Activated CD4-positive, alpha-beta T cell treated with anti-CD3 and anti-CD28 coated beads, Interleukin-10, Interleukin-2, amounts not matched to agents 100 ng/mL and 50 ng/mL, durations not matched to agents 16 hours and 8 hours (primary cell): ENCODE measurements at regions not wholly inside any gene's neighbourhood (a gene's known extent, or its start where the extent isn't known, plus 50 kb on each side); places are given as distances from the start of the nearest gene placed in this dataset.

Experiments used
- DNase-seq: peaks from one replicate; pipeline ENCODE4 v3.0.0-alpha.2; 2020

DNA sequence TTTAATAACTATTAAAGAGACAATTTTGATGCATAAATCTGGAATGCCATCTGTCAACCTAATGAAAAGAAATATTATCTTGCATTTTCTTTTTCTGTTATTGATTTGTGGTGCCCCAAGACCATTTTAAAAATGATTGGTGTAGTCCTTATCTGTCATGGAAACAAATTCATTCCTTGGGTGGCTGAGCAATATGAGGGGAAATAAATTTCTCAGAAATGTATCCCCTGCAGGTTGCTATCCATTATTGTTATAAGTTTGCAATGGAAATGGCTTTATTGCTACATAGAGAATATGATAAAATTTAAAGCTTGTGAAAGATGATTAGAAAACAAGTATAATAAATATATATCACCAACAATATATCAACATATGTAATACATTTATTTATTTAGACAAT is 607.0 kb downstream of the DNAJB9 start:
- DNase-seq, result no peak

DNA sequence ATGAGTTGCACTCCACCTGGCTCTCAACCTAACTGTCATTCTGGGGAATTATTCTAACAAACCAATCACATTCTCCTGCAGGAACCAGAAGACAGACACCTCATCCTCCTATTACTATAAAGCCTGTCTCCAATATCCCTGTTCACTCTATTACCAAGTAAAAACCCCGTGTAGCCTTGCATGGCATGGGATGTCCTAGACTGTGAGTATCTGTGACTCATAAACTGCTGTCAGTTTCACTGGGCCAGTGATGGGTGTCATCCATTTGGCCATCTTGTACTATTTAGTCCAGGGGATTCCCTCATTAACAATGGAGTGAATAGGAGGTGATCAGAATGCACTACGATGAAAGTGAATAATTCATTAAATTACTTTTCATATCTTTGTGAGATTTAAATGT is 608.7 kb downstream of the DNAJB9 start:
- DNase-seq, result no peak

DNA sequence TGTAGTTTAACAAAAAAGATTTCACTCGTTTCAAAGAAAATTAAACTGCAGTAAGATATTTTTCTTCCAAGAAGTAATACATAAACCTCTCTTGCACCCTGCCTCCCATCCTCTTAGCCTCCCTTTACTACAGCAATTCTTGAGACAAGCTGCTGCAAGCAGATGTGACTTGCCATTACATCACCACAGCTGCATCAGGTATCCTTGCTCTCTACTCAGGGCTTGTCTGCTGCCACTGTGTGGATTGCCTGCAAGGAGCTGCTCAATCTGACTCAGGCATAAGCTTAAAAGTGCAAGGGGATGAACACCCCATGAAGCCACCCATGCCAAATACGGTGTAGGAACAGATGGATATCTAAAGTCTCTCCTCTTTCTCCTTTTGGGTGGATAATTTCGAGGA is 609.9 kb downstream of the DNAJB9 start:
- DNase-seq, result no peak

DNA sequence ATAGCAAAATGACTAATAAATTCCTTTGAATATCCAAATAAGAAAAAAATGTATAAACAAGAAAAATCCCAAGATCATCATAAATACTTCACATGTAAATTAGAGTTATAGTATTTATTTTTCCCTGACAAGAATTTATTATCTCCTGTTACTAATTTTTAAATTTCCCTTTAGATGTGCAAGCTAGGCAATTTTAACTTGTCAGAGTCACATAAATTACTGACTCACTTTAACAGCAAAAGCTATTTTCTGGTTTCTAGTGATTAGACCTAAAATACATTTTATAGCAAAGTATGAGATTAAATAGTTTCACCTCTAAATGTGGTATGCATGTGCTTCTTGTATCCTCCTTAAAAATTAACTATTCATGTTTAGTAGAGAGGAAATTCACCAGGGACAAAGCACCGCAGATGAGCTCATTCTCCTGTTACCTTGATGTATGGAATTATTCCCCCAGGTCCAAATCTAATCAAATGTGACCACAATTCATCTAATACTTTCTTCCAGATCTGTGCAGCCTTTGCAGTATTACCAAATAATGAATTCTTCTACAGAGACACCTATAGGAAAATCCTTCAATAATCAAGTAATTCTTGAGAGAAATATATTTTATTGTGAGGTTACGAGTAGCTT is 621.2 kb downstream of the DNAJB9 start:
- DNase-seq, result no peak

DNA sequence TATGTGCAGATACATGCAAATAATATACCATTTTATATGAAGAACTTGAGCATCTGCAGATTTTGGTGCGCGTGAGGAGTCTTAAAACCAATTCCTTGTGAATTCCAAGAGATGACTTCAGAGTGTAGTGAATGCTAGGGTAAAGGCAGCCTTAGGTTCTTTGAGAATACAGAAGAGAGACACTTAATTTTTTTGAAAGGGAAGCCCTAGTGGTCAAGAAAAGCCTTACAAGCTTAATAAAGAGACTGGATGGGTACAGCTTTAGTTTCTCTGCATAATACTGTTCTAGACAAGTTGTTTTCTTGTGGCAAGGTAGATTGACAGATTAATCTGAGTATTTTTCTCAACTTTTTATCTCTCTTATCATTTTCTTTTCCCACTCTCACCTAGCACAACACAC is 636.5 kb downstream of the DNAJB9 start:
- DNase-seq, result no peak

DNA sequence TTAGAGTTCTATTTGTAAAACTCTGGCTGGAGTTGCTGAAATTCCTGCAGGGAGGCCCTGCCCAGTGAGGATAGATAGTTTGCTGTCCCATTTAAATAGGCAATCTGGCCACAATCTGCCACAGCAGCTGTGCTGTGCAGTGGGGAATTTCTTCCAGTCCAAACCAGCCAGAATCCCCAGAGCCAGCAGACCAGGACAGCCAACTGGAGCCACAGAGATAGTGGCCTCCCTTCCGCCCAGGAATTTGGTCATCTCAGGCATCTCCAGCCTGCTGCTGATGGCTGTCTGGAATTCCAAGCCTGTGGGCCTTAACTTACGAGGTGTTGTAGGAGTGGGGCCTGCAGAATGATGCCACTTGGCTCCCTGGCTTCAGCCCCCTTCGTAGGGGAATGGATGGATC is 643.4 kb downstream of the DNAJB9 start:
- DNase-seq, result no peak

DNA sequence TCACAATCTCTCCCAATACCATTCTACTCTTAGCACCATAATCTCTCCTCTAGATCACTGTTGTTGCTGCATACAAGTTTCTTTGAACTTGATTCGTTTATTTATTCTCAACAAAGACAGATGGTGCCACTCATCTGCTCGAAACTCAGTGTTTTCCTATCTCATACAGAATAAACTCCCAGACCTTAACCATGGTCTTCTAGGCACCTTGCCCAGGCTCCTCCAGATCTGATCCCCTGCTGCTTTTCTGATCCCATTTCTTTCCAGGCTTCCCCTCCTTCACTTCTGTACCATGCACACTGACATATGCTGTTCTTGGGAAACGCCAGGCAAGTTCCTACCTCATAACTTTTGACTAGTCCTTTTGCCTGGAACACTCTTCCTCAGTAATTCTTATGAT is 645.7 kb downstream of the DNAJB9 start:
- no peak for DNase-seq

DNA sequence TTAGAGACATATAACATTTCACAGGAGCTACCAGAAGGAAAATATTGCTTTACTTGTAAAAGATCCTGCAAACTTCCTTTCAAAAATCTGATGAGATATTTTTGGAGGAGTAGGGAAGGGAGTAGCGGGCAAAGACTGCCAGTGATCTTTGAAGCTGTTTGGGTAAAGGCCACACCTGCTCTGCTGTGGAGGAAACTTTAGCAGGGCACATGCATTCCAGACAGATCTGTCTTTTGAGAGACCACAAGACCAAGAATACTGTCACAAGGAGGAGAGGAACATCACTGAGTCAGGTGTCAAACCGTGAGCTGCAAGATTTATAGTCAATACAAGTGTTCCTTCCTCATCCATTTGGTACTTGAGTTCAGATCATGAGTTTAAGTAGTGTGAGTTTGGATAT is 654.4 kb downstream of the DNAJB9 start:
- DNase-seq, result no peak

DNA sequence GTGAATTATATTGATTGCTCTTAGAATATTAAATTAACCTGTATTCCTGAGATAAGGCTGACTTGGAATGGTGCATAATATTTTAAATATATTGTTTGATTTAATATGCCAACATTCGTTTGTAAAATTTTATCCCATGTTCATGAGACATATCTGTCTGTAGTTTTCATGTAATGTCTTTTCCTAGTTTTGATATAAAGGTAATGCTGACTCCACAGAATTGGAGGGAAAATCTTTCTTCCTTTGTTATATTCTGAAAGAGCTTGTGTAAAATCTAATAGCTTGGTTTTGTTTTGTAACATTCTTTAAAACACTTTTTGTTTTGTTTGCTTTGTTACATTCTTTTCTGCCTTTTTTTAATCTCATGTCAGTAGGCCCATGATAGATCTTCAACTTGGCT is 657.0 kb downstream of the DNAJB9 start:
- DNase-seq, result no peak

DNA sequence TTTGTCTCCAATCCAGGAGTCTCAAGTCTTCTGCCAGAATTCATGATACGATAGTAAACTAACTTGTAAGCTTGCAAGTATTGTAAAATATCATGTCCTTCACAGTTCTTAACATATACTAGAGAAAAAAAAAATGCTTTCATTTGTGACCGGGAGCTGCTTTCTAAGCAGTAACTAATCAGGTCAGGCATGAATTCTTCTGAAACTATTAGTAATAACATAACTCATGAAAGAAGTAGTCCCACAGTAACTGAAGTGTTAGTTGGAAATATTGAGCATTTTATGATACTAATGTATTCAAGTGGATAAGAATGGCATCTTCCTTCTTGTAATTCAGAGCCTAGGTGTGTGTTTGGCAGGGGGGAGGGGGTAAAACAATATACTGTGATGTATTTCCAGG is 665.6 kb downstream of the DNAJB9 start:
- DNase-seq, result no peak

DNA sequence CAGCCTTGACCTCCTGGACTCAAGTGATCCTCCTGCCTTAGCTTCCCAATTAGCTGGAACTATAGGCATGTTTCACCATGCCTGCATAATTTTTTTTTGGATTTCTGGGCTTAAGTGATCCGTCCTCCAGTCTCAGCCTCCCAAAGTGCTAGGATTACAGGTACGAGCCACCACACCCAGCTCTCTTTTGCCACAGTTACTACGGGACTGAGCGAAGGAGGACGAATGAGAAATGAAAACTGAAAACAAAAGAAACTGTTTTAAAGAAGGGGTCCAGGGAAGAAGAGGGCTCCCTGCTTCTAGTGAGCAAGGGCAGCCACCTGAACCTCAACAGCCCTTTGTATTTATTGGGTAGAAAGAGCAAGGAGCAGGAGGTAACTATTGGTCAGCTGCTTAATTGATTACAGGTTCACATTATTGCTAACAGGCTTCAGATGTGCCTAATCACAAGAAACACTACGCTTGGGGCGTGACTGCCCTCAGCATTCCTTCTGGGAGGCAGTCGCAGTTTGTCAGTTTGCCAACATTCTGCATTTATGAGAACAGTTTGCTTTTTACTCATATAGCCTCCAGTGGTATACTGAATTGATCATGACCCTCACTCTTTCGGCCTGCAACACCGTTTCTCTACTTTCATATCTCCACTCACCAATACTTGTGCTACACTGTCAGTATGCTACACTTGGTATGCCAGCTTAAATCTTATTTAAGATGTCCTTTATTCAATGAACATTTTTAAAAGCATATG is 676.8 kb downstream of the DNAJB9 start:
- DNase-seq, result no peak

DNA sequence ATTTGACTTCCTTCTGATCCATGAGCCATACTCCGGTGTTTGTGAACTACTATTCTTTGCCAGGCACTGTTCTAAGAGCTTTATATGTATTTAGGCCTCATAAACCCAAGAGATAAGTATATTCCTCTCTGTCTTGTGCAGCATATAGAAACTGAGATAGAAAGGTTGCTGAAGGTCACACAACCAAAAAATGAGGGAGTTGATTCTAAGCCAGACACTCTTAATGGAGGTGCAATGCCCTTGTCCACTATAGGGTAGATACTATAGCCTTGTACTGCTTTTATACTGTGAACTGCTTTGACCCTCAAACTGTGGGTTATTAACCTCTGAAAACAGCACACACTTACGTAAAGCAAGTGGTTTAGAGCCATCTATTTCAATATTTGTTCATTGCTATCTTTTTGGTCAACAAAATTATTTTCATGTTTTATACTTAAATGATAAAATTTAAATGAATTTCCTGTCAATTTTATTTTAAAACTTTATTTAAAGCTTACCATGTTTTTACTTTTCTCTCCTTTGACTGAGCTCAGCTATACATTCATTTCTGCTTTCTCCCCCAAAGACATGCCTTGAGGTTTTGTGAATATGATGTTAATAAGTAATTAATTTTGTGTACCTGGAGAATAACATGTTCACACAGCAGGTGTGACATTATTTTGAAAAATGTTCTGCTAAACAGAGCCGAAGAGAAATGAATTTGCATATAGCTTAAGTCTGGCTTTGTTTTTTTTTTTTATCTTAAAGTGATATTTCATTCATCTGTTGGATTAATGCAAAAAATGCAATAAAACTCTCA is 687.3 kb downstream of the DNAJB9 start:
- DNase-seq, result no peak

DNA sequence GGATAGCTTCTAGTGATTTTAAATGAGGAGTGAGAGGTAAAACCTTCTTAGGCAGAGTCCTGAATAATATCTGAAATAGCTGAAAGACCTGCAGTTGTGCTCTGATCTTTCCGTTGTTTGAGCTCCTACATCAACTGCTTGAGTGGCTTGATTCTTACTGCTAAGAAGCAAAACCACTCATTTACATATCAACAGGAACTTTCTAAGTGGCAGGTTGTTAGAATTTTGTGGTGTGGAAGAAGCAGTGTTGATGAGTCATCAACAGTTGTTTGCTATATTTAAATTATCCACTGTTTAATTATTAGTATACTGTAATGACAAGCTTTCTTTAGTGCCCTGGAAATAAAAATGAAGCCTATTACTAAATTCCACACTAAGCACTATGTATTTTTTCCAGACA is 689.5 kb downstream of the DNAJB9 start:
- no peak for DNase-seq

DNA sequence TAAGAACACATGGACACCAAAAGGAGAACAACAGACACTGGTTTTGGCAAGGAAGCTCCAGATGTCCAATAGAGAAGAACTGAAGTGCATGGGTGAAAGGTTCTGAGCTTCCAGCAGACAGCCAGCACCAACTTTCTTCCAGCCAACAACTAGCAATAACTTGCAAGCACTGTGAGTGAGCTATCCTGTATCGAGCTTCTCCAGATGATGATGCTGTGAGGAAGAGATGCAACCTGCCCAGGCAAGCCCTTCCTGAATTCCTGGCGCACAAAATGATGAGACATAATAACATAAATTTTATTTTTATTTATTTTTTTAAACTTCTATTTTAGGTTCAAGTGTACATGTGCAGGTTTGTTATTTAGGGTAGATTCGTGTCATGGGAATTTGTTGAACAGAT is 692.1 kb downstream of the DNAJB9 start:
- no peak for DNase-seq

DNA sequence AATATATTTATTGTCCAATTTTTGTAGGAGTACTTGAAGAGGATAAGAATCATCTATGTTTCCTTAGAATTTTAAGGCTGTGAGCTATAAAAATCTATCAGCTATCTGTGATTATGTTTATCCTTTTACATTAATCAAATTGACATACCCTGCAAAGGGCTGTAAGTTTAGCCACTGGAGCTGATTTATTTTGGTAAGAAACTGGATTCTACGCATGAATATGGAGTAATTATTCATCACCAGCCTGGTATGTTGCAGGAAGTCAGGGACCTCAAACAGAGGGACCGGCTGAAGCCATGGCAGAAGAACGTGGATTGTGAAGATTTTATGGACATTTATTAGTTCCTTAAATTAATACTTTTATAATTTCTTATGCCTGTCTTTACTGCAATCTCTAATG is 696.9 kb downstream of the DNAJB9 start:
- no peak for DNase-seq

DNA sequence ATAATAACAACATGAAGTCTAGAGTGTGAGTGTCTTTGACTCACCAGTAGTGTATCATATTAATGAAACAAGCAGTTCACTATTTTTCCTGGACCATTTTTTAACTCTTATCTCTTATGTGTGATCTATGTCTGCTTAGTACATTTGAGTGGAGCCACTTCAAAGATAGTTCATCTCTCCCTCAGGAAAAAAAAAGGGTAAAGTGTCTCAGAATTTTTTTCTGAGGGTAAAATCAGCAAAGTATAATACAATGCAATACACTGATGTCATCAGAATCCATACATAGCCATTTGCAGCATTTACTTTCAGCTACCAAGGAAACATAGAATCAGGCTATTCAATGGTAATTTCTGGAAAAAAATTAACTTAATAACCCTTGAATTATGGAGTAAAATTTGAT is 706.7 kb downstream of the DNAJB9 start:
- DNase-seq, result no peak

DNA sequence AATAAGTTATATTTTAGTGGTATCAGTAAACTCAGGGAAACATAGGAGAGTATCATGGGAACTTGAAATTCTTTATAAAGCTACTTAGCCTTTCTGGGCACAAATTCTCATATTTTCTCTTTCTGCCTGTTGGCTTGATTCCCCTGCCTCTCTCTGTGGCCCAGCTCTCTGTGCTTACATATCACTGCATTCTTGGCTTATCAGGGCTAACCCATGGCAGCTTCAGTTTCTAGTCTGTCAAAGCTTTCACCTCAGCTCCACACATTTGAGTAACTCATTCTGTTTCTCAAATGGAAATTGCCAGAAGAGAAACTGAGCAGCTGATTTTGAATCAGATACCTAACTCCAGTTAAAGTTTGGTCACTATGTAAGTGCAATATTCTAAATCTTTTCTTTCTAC is 713.1 kb downstream of the DNAJB9 start:
- DNase-seq, result no peak

DNA sequence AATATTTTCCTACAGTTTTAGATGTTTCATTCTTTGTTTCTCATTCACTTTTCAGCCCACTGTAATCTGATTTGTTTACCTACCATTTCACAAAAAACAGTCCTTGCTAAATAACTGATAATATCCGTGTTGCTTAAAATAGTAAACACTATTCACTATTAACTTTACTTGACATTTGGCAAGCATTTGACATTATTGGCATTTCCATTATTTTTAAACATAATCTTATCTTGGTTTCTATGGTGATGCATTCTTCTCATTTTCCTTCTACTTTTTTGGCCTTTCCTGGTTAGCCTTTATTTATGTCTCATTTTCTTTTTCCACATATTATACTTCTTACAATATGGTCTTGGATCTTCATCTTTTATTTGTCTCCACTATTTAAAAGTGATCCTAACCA is 715.3 kb downstream of the DNAJB9 start:
- no peak for DNase-seq

DNA sequence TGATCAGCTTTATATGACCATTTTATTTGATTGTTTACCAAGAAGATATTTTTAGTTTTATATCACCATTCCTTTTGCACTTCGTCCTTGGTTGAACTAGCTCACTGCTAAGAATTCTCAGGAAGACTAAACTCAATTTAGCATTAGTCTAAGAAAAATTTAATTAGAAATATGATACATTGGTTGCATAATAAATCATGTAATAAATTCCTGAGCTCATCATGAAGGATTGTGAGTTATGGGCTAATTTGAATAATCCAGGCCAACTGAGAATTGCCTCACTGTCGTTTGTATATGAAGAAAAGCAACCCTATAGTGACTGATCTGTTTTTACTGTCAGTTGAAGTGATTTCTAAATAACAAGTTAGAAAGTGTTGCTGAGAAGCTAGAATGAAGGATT is 725.5 kb downstream of the DNAJB9 start:
- DNase-seq, result no peak

DNA sequence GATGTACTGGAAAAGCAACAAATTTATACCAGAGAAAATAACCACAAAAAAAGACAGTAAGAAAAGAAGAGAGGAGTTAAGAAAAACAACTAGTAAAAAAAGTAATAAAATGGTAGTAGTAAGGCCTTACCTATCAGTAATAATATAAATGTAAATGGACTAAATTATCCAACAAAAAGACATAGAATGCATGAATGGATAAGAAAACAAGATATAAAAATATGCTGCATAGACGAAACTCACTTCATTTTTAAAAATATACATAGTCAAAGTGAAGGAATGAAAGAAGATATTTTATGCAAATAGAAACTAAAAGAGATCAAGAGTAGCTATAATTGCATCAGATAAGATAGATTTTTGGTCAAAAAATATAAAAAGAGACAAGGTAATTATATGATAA is 739.1 kb downstream of the DNAJB9 start:
- DNase-seq, result no peak

DNA sequence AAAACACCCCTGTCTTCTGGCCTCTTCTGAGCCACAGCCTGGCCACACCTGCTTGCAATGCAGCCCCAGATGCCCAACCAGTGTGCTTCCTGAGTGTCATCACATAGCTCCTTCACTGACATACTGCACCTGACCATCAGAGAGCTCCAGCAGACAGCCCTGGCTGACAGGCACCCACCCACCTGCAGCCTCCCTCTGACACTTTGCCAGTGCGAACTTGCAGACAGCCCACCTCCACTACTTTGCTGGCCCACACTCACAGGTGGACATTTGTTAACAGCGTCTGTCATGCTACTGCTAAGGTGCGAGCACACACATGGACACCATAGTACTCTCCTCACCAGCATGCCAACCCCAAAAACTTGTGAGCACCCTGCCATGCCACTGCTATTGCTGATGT is 740.1 kb downstream of the DNAJB9 start:
- no peak for DNase-seq

DNA sequence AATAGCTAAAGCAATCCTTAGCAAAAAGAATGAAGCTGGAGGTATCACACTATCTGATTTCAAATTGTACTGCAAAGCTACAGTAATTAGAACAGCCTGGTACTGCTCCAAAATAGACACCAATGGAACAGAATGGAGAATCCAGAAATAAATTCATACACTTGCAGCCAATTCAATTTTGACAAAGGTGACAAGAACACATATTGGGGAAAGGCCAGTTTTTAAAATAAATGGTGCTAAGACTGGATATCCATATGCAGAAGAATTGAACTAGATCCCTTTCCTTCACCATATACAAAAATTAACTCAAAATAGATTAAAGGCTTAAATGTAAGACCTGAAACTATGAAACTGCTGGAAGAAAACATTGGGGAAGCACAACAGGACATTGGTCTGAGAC is 748.5 kb downstream of the DNAJB9 start:
- no peak for DNase-seq

DNA sequence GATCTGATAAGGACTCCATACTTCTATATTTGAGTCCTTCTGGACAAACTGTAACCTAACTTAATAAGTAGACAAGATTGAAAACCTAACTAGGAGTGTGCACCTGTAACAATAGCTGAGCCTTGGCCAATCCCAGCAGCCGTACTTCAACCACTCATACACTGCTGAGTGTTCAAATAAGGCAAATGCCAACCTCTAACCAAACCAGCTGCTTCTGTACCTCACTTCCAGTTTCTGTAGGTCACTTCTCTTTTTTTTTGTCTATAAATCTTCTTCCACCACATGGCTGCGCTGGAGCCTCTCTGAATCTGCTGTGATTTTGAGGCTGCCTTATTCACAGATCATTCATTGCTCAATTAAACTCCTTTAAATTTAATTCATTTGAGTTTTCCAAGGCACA is 753.2 kb downstream of the DNAJB9 start:
- DNase-seq, result no peak

DNA sequence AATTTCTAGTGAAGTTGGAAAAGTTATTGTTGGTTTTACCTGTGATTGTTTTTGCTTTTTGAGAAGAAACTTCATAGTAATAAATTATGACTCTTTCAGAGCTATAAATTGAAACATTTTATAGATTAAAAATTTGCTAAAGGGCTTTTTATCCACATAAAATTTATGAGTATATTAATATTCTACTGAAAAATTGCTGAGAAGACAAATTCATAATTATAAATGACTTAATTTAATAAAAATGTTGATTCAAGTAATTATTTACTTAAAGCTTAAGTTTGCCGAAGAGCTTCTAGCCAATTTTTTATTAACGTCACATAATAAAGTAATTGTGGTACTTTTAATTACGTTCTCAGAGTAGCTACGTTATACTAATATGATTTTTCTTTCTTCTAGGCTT is 761.7 kb downstream of the DNAJB9 start:
- no peak for DNase-seq
